Kidney (tissue), 13 donors: ENCODE measurements at regions not wholly inside any gene's neighbourhood (a gene's known extent, or its start where the extent isn't known, plus 50 kb on each side); places are given as distances from the start of the nearest gene placed in this dataset.

Experiments used
- DNase-seq, 5 donors: peaks; one replicate each; pipeline ENCODE4 v3.0.0-alpha.2; 2013 to 2020
- FAIRE-seq: peaks from 2 replicates; lab custom pipeline; 2012; peaks lifted over from hg19 to GRCh38; lab: Jason Lieb, UNC
- H3K27ac ChIP-seq, 2 donors: one replicate each; pipeline ENCODE4 v1.7.0; 2013; ENCODE audit warnings: low read depth in 2 of 2, low read length in 2 of 2, inconsistent platforms in 1 of 2
- H3K27me3 ChIP-seq: one replicate; pipeline ENCODE4 v1.7.1; 2013; ENCODE audit warnings: low read length, inconsistent platforms; ENCODE audit not compliant: control insufficient read depth, insufficient read depth
- H3K36me3 ChIP-seq, 3 donors: one replicate each; pipeline versions ENCODE4 v1.7.0 to v1.7.1; 2013; ENCODE audit warnings: low read length in 3 of 3, control low read depth in 1 of 3, inconsistent platforms in 1 of 3; ENCODE audit not compliant: insufficient read depth in 3 of 3, control insufficient read depth in 2 of 3
- H3K4me1 ChIP-seq, 3 donors: one replicate each; pipeline versions ENCODE4 v1.7.0 to v1.7.1; 2013; ENCODE audit warnings: low read length in 3 of 3, inconsistent platforms in 1 of 3, low read depth in 1 of 3; ENCODE audit not compliant: control insufficient read depth in 2 of 3, insufficient read depth in 2 of 3
- H3K4me3 ChIP-seq, 3 donors: one replicate each; pipeline versions ENCODE4 v1.7.0 to v1.8.1; 2013; ENCODE audit warnings: low read length in 3 of 3, control low read depth in 1 of 3, inconsistent platforms in 1 of 3
- H3K9ac ChIP-seq, 3 donors: one replicate each; pipeline versions ENCODE4 v1.7.0 to v1.7.1; 2013; ENCODE audit warnings: low read length in 3 of 3, control low read depth in 1 of 3, inconsistent platforms in 1 of 3
- H3K9me3 ChIP-seq, 3 donors: one replicate each; pipeline versions ENCODE4 v1.7.0 to v1.7.1; 2013; ENCODE audit warnings: low read length in 3 of 3, control low read depth in 1 of 3, inconsistent platforms in 1 of 3; ENCODE audit not compliant: control insufficient read depth in 2 of 3, insufficient read depth in 1 of 3
- intact Hi-C: fragments of 100-400 bp; cut with DNase I; formaldehyde crosslinking; loops from one replicate; pipeline ENCODE4 v1.11.1; 2022
- TF ChIP-seq, protein P1 (sequence below): IDR thresholded peaks from 3 replicates; pipeline ENCODE4 v1.5.1; 2012; ENCODE audit warnings: mild to moderate bottlenecking, moderate library complexity, borderline replicate concordance; ENCODE audit not compliant: insufficient read depth; ENCODE audit errors: extremely low read depth
- donor health status: control.
- donor health status: control.
- donor health status: control.
- donor health status: control.
- donor health status: control.
- donor health status: DM: yes; HTN: yes; CAD: no.
- donor health status: Normal renal cell carcinoma (clear cell type).

DNA sequence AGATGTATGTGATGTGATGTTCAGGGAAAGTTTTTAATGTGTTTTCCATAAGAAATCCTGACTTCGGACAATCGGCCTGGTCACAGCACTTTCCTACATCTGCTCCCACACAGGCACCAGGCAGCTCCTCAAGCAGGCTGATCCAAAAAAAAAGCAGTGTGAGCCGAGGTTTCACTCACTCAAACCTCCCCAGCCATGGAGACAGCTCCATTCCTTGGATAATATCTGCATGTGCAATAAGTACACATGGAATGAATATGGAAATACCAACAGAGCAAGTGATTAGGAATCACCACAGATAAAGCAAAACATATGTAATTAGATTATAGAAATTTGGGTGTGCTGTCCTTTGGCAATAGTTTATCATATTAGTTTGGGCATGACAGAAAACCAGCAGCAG lies 88.8 kb upstream of the API5 start:
- intact Hi-C loops = no loop called here
- Histone ChIP-seq H3K4me3 (no peak overlapping the region), H3K27me3 (no peaks in the 10 kb centered on the region), H3K4me1 (no peaks in the 10 kb centered on the region), H3K27ac (no peak overlapping the region), H3K9me3 (no peaks in the 10 kb centered on the region), H3K9ac (no peak overlapping the region), H3K36me3 (no peaks in the 10 kb centered on the region)
- DNase-seq (no peak), FAIRE-seq (no peak)
- TF ChIP-seq, protein P1, sequence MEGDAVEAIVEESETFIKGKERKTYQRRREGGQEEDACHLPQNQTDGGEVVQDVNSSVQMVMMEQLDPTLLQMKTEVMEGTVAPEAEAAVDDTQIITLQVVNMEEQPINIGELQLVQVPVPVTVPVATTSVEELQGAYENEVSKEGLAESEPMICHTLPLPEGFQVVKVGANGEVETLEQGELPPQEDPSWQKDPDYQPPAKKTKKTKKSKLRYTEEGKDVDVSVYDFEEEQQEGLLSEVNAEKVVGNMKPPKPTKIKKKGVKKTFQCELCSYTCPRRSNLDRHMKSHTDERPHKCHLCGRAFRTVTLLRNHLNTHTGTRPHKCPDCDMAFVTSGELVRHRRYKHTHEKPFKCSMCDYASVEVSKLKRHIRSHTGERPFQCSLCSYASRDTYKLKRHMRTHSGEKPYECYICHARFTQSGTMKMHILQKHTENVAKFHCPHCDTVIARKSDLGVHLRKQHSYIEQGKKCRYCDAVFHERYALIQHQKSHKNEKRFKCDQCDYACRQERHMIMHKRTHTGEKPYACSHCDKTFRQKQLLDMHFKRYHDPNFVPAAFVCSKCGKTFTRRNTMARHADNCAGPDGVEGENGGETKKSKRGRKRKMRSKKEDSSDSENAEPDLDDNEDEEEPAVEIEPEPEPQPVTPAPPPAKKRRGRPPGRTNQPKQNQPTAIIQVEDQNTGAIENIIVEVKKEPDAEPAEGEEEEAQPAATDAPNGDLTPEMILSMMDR = no peak

DNA sequence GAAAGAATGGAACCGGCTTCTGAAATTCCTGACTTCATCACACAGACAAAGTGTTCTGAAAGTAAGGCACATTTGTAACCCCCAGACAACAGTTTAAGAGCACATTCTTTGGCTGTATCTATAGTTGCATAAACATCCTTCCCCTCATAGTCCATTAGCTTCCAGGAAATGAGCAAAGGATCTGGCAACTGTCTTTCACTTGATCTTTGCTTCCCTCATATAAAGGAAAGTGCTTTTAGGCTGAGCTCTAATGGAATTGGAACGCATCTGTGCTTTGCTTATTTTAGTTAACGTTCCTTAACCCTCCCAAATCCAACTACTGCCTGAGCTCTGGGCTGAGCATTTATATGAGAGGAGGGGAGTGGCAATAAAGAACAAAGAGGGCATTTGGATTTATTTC lies 76.9 kb upstream of the API5 start:
- no peak for FAIRE-seq
- no peak overlapping the region for H3K27ac ChIP-seq
- no peaks in the 10 kb centered on the region for H3K4me1 ChIP-seq
- no peaks in the 10 kb centered on the region for H3K9me3 ChIP-seq
- TF ChIP-seq, protein P1 = no peak
- intact Hi-C loops = no loop called here
- H3K4me3 ChIP-seq = no peak overlapping the region
- no peak overlapping the region for H3K9ac ChIP-seq
- H3K27me3 ChIP-seq = no peaks in the 10 kb centered on the region
- peak in 3 of 5 donors; percentile 18 to 85 (median 72) for DNase-seq
- no peaks in the 10 kb centered on the region for H3K36me3 ChIP-seq

DNA sequence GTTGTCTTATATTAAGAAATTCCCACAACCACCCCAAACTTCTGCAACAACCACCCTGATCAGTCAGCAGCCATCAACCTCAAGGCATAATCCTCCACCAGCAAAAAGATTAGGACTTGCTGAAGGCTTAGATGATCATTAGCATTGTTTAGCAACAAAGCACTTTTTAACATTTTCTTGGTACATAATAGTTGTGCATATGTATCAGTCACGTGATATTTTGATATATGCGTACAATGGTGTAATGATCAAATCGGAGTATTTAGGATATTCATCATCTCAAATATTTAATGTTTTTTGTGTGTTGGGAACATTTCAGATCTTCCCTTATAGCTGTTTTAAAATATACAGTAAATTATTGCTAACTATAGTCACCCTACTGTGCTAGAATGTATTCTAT lies 73.5 kb upstream of the API5 start:
- H3K9me3 ChIP-seq = no peaks in the 10 kb centered on the region
- no peaks in the 10 kb centered on the region for H3K4me1 ChIP-seq
- H3K36me3 ChIP-seq = no peaks in the 10 kb centered on the region
- H3K27ac ChIP-seq = no peak overlapping the region
- H3K4me3 ChIP-seq = no peak overlapping the region
- no peaks in the 10 kb centered on the region for H3K27me3 ChIP-seq
- DNase-seq (no peak), FAIRE-seq (no peak)
- no peak overlapping the region for H3K9ac ChIP-seq
- TF ChIP-seq, protein P1 = no peak
- intact Hi-C loops = no loop called here

DNA sequence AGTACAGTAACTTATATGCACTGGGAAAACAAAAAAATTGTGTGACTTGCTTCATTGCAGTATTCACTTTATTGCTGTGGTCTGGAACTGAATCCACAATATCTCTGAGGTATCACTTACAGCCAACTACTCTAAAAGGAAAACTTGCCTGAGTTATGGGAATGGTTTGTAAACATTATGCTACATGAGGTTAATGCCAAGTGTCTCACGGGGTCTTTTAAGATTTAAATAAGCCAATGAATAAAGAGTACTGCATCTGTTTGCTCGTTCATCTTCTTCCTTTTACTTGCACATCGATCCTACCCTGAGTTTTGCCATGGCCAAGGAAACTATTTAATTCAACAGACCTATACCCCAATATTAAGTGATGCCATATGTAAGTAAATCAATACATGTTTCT lies 72.0 kb upstream of the API5 start:
- Histone ChIP-seq H3K4me1 (no peaks in the 10 kb centered on the region), H3K4me3 (no peak overlapping the region), H3K27me3 (no peaks in the 10 kb centered on the region), H3K9me3 (no peaks in the 10 kb centered on the region), H3K27ac (no peak overlapping the region), H3K9ac (no peak overlapping the region), H3K36me3 (no peaks in the 10 kb centered on the region)
- TF ChIP-seq, protein P1 = no peak
- no peak for FAIRE-seq
- DNase-seq = no peak
- intact Hi-C loops = no loop called here
